ENCODE measurements at regions not wholly inside any gene's neighbourhood (a gene's known extent, or its start where the extent isn't known, plus 50 kb on each side); places are given as distances from the start of the nearest gene placed in this dataset.
"Not testable (repeated sequence)": the region's sequence is repeated elsewhere in the genome, so short reads cannot be mapped to it uniquely, and the experiment has no call there.

- Mint-ChIP-seq H3K27ac (ENCODE audit: unreplicated experiment) (no peak overlapping the region), H3K4me3 (ENCODE audit: unreplicated experiment) (no peak overlapping the region), H3K4me1 (ENCODE audit: low read depth, unreplicated experiment) (no peaks in the 10 kb centered on the region), H3K36me3 (ENCODE audit: low read depth, unreplicated experiment) (no peaks in the 10 kb centered on the region), H3K27me3 (ENCODE audit: low read depth, unreplicated experiment) (no peaks in the 10 kb centered on the region), H3K9me3 (ENCODE audit: unreplicated experiment) (no peaks in the 10 kb centered on the region)
- Histone ChIP-seq H4K20me1 (ENCODE audit: insufficient read depth, low read length) (no peaks in the 10 kb centered on the region), H3K4me3 (ENCODE audit: insufficient read depth, low read depth, low read length) (no peak overlapping the region), H3K4me1 (ENCODE audit: insufficient read depth, low read length) (no peaks in the 10 kb centered on the region), H3K36me3 (ENCODE audit: insufficient read depth, low read length) (no peaks in the 10 kb centered on the region), H3K79me2 (ENCODE audit: insufficient read depth, low read length) (no peaks in the 10 kb centered on the region), H3K9ac (ENCODE audit: low read length) (no peak overlapping the region), H3K27ac (ENCODE audit: low read depth, low read length) (no peak overlapping the region), H3K4me2 (ENCODE audit: low read length) (no peak overlapping the region), H3K9me3 (ENCODE audit: insufficient read depth, low read depth, low read length) (no peaks in the 10 kb centered on the region), H2AFZ (ENCODE audit: low read depth, low read length) (no peak overlapping the region), H3K27me3 (ENCODE audit: insufficient read depth, low read length) (no peaks in the 10 kb centered on the region)
- TF ChIP-seq EZH2 (IDR thresholded peaks at IDR 0.05; ENCODE audit: insufficient read depth, low read length) (no peak), CTCF (IDR thresholded peaks at IDR 0.05; ENCODE audit: insufficient read depth, low read depth, low read length) (no peak)
- FAIRE-seq = no peak
- no peak for DNase-seq (ENCODE audit: low read depth)
These were observed 70.7 kb upstream of the TEX13C start for GRCh38 chrX:125248931-125249330.

- H3K4me1 Mint-ChIP-seq (ENCODE audit: low read depth, unreplicated experiment); FAIRE-seq; H4K20me1 ChIP-seq (ENCODE audit: insufficient read depth, low read length); H3K4me3 ChIP-seq (ENCODE audit: insufficient read depth, low read depth, low read length); H3K27ac ChIP-seq (ENCODE audit: low read depth, low read length); DNase-seq (ENCODE audit: low read depth); H2AFZ ChIP-seq (ENCODE audit: low read depth, low read length); H3K79me2 ChIP-seq (ENCODE audit: insufficient read depth, low read length); H3K9me3 ChIP-seq (ENCODE audit: insufficient read depth, low read depth, low read length); H3K27ac Mint-ChIP-seq (ENCODE audit: unreplicated experiment); H3K36me3 ChIP-seq (ENCODE audit: insufficient read depth, low read length); H3K4me3 Mint-ChIP-seq (ENCODE audit: unreplicated experiment); H3K9ac ChIP-seq (ENCODE audit: low read length); H3K4me1 ChIP-seq (ENCODE audit: insufficient read depth, low read length); H3K27me3 ChIP-seq (ENCODE audit: insufficient read depth, low read length); H3K27me3 Mint-ChIP-seq (ENCODE audit: low read depth, unreplicated experiment); H3K9me3 Mint-ChIP-seq (ENCODE audit: unreplicated experiment); H3K36me3 Mint-ChIP-seq (ENCODE audit: low read depth, unreplicated experiment); H3K4me2 ChIP-seq (ENCODE audit: low read length): not testable (repeated sequence)
These were observed 63.9 kb upstream of the TEX13C start for GRCh38 chrX:125255759-125256158.

- Histone ChIP-seq H3K9me3 (ENCODE audit: insufficient read depth, low read depth, low read length) (no peaks in the 10 kb centered on the region), H3K27ac (ENCODE audit: low read depth, low read length) (no peak overlapping the region), H4K20me1 (ENCODE audit: insufficient read depth, low read length) (no peaks in the 10 kb centered on the region), H3K4me1 (ENCODE audit: insufficient read depth, low read length) (no peaks in the 10 kb centered on the region), H3K4me2 (ENCODE audit: low read length) (no peak overlapping the region), H2AFZ (ENCODE audit: low read depth, low read length) (no peak overlapping the region), H3K79me2 (ENCODE audit: insufficient read depth, low read length) (no peaks in the 10 kb centered on the region), H3K9ac (ENCODE audit: low read length) (no peak overlapping the region), H3K36me3 (ENCODE audit: insufficient read depth, low read length) (no peaks in the 10 kb centered on the region), H3K27me3 (ENCODE audit: insufficient read depth, low read length) (no peaks in the 10 kb centered on the region), H3K4me3 (ENCODE audit: insufficient read depth, low read depth, low read length) (no peak overlapping the region)
- Mint-ChIP-seq H3K27ac (ENCODE audit: unreplicated experiment) (no peak overlapping the region), H3K4me3 (ENCODE audit: unreplicated experiment) (no peak overlapping the region), H3K9me3 (ENCODE audit: unreplicated experiment) (peaks cover 7% of the 10 kb centered on the region), H3K36me3 (ENCODE audit: low read depth, unreplicated experiment) (no peaks in the 10 kb centered on the region), H3K4me1 (ENCODE audit: low read depth, unreplicated experiment) (no peaks in the 10 kb centered on the region), H3K27me3 (ENCODE audit: low read depth, unreplicated experiment) (no peaks in the 10 kb centered on the region)
- TF ChIP-seq EZH2 (IDR thresholded peaks at IDR 0.05; ENCODE audit: insufficient read depth, low read length) (no peak), CTCF (IDR thresholded peaks at IDR 0.05; ENCODE audit: insufficient read depth, low read depth, low read length) (no peak)
- DNase-seq (ENCODE audit: low read depth) = no peak
- FAIRE-seq = no peak
These were observed 56.8 kb upstream of the TEX13C start for GRCh38 chrX:125262836-125263235.
